ENCODE measurements at regions not wholly inside any gene's neighbourhood (a gene's known extent, or its start where the extent isn't known, plus 50 kb on each side); places are given as distances from the start of the nearest gene placed in this dataset.

GRCh38 chrX:122787231-122787630 lies 396.8 kb upstream of the GRIA3 start:
- no peak overlapping the region for H3K4me2 ChIP-seq (ENCODE audit: low read length)
- H3K14ac ChIP-seq (ENCODE audit: low read length): no peak overlapping the region
- no peaks in the 10 kb centered on the region for H3K79me2 ChIP-seq (ENCODE audit: control insufficient read depth, insufficient read depth, low read length, poor library complexity)
- no peak overlapping the region for H3K18ac ChIP-seq (ENCODE audit: low read length)
- no peak overlapping the region for H2AK5ac ChIP-seq (ENCODE audit: low read length)
- no peak overlapping the region for H4K12ac ChIP-seq (ENCODE audit: low read depth, low read length)
- no peak overlapping the region for H2BK120ac ChIP-seq (ENCODE audit: insufficient read depth, low read length, poor library complexity)
- H3K27me3 ChIP-seq (ENCODE audit: insufficient read depth, low read length): no peaks in the 10 kb centered on the region
- no peak for DNase-seq
- H2BK12ac ChIP-seq (ENCODE audit: low read length): no peak overlapping the region
- H3K79me1 ChIP-seq (ENCODE audit: low read length): no peaks in the 10 kb centered on the region
- H3K27ac ChIP-seq (ENCODE audit: low read depth, low read length): no peak overlapping the region
- no peaks in the 10 kb centered on the region for H3K9me3 ChIP-seq (ENCODE audit: insufficient read depth, low read depth, low read length)
- H4K8ac ChIP-seq (ENCODE audit: low read depth, low read length): no peak overlapping the region
- no peak overlapping the region for H3K4me3 ChIP-seq (ENCODE audit: low read depth, low read length)
- no peak overlapping the region for H2AFZ ChIP-seq (ENCODE audit: insufficient read depth, low read length, poor library complexity)
- no peak overlapping the region for H3K9ac ChIP-seq (ENCODE audit: low read length)
- WGBS (ENCODE audit: extremely low coverage, insufficient coverage, insufficient read length): no CpG with 5 or more reads among the region's 3 CpGs
- no peak overlapping the region for H2BK5ac ChIP-seq (ENCODE audit: low read depth, low read length, poor library complexity)
- no peak overlapping the region for H4K91ac ChIP-seq (ENCODE audit: low read depth, low read length)
- no peaks in the 10 kb centered on the region for H3K36me3 ChIP-seq (ENCODE audit: control insufficient read depth in 1 of 2, insufficient read depth in 2 of 2, low read length in 2 of 2)
- H3K23ac ChIP-seq (ENCODE audit: low read length): no peak overlapping the region
- no peak overlapping the region for H3K4ac ChIP-seq (ENCODE audit: low read depth, low read length)
- H3K4me1 ChIP-seq (ENCODE audit: control insufficient read depth in 1 of 2, insufficient read depth in 2 of 2, low read length in 2 of 2): no peaks in the 10 kb centered on the region

DNA sequence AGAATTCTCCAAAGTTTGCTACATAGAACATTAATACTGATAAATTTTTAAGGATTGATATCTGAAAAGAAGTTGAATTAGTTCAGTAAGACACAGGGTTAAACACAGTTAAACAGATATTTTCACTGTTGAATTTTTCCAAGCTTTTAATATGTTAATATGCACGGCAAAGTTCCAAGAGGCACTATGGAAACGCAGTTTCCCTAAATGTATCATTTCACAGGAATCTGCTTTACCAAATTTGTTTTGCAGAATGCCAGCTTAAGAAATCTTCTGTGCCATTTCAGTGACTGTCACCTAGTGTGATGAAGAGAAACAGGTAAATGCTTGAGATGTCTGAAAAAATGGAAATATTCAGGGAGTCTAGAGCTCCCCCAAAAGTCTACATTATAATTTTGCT lies 395.9 kb upstream of the GRIA3 start:
- Histone ChIP-seq H3K4ac (ENCODE audit: low read depth, low read length) (no peak overlapping the region), H2BK5ac (ENCODE audit: low read depth, low read length, poor library complexity) (no peak overlapping the region), H4K8ac (ENCODE audit: low read depth, low read length) (no peak overlapping the region), H3K18ac (ENCODE audit: low read length) (no peak overlapping the region), H3K79me1 (ENCODE audit: low read length) (no peaks in the 10 kb centered on the region), H4K91ac (ENCODE audit: low read depth, low read length) (no peak overlapping the region), H3K9me3 (ENCODE audit: insufficient read depth, low read depth, low read length) (no peaks in the 10 kb centered on the region), H2BK120ac (ENCODE audit: insufficient read depth, low read length, poor library complexity) (no peak overlapping the region), H2AK5ac (ENCODE audit: low read length) (no peak overlapping the region), H3K27ac (ENCODE audit: low read depth, low read length) (no peak overlapping the region), H3K79me2 (ENCODE audit: control insufficient read depth, insufficient read depth, low read length, poor library complexity) (no peaks in the 10 kb centered on the region), H3K27me3 (ENCODE audit: insufficient read depth, low read length) (no peaks in the 10 kb centered on the region), H2BK12ac (ENCODE audit: low read length) (no peak overlapping the region), H3K23ac (ENCODE audit: low read length) (no peak overlapping the region), H3K36me3 (ENCODE audit: control insufficient read depth in 1 of 2, insufficient read depth in 2 of 2, low read length in 2 of 2) (no peaks in the 10 kb centered on the region), H3K4me2 (ENCODE audit: low read length) (no peak overlapping the region), H4K12ac (ENCODE audit: low read depth, low read length) (no peak overlapping the region), H3K4me1 (ENCODE audit: control insufficient read depth in 1 of 2, insufficient read depth in 2 of 2, low read length in 2 of 2) (no peaks in the 10 kb centered on the region), H3K9ac (ENCODE audit: low read length) (no peak overlapping the region), H3K14ac (ENCODE audit: low read length) (no peak overlapping the region), H3K4me3 (ENCODE audit: low read depth, low read length) (no peak overlapping the region), H2AFZ (ENCODE audit: insufficient read depth, low read length, poor library complexity) (no peak overlapping the region)
- no peak for DNase-seq
- no CpG with 5 or more reads among the region's 2 CpGs for WGBS (ENCODE audit: extremely low coverage, insufficient coverage, insufficient read length)

- no peak overlapping the region for H4K8ac ChIP-seq (ENCODE audit: low read depth, low read length)
- no peaks in the 10 kb centered on the region for H3K79me1 ChIP-seq (ENCODE audit: low read length)
- H2AFZ ChIP-seq (ENCODE audit: insufficient read depth, low read length, poor library complexity): no peak overlapping the region
- no peak overlapping the region for H3K23ac ChIP-seq (ENCODE audit: low read length)
- WGBS (ENCODE audit: extremely low coverage, insufficient coverage, insufficient read length): no CpG with 5 or more reads among the region's 3 CpGs
- no peak overlapping the region for H4K91ac ChIP-seq (ENCODE audit: low read depth, low read length)
- no peaks in the 10 kb centered on the region for H3K36me3 ChIP-seq (ENCODE audit: control insufficient read depth in 1 of 2, insufficient read depth in 2 of 2, low read length in 2 of 2)
- H3K14ac ChIP-seq (ENCODE audit: low read length): no peak overlapping the region
- no peak overlapping the region for H3K27ac ChIP-seq (ENCODE audit: low read depth, low read length)
- H3K9me3 ChIP-seq (ENCODE audit: insufficient read depth, low read depth, low read length): no peaks in the 10 kb centered on the region
- no peaks in the 10 kb centered on the region for H3K79me2 ChIP-seq (ENCODE audit: control insufficient read depth, insufficient read depth, low read length, poor library complexity)
- no peak overlapping the region for H3K4ac ChIP-seq (ENCODE audit: low read depth, low read length)
- no peaks in the 10 kb centered on the region for H3K27me3 ChIP-seq (ENCODE audit: insufficient read depth, low read length)
- H3K18ac ChIP-seq (ENCODE audit: low read length): no peak overlapping the region
- H2BK5ac ChIP-seq (ENCODE audit: low read depth, low read length, poor library complexity): no peak overlapping the region
- H2BK12ac ChIP-seq (ENCODE audit: low read length): no peak overlapping the region
- no peak overlapping the region for H4K12ac ChIP-seq (ENCODE audit: low read depth, low read length)
- H3K9ac ChIP-seq (ENCODE audit: low read length): no peak overlapping the region
- no peak for DNase-seq
- H3K4me2 ChIP-seq (ENCODE audit: low read length): no peak overlapping the region
- no peaks in the 10 kb centered on the region for H3K4me1 ChIP-seq (ENCODE audit: control insufficient read depth in 1 of 2, insufficient read depth in 2 of 2, low read length in 2 of 2)
- H3K4me3 ChIP-seq (ENCODE audit: low read depth, low read length): no peak overlapping the region
- no peak overlapping the region for H2BK120ac ChIP-seq (ENCODE audit: insufficient read depth, low read length, poor library complexity)
- no peak overlapping the region for H2AK5ac ChIP-seq (ENCODE audit: low read length)
These were observed 393.5 kb upstream of the GRIA3 start for GRCh38 chrX:122790376-122791095.

DNA sequence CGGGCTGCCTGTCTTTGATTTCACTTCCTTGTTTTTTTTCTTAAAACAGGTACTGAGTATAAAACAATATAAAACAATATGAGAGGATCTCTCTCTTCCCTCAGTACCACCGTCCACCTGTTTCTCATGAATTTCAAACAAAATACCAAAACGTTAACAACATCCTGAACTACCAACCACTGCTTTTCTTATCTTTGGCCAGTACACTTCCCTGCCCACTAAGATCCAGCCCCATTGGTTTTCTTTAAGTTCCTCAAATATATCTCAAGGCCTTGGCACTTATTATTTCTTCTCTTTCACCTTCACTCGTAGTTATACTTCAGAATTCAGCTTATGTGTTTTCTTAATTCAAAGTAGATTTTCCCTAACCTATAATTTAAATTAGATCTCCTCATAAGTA lies 370.2 kb upstream of the GRIA3 start:
- H3K4me1 ChIP-seq (ENCODE audit: control insufficient read depth in 1 of 2, insufficient read depth in 2 of 2, low read length in 2 of 2): no peaks in the 10 kb centered on the region
- no peak overlapping the region for H3K18ac ChIP-seq (ENCODE audit: low read length)
- no peak overlapping the region for H2AK5ac ChIP-seq (ENCODE audit: low read length)
- no peak overlapping the region for H4K12ac ChIP-seq (ENCODE audit: low read depth, low read length)
- no peak overlapping the region for H3K23ac ChIP-seq (ENCODE audit: low read length)
- no peak overlapping the region for H4K8ac ChIP-seq (ENCODE audit: low read depth, low read length)
- H3K27ac ChIP-seq (ENCODE audit: low read depth, low read length): no peak overlapping the region
- no peak overlapping the region for H2BK12ac ChIP-seq (ENCODE audit: low read length)
- WGBS (ENCODE audit: extremely low coverage, insufficient coverage, insufficient read length): no CpG with 5 or more reads among the region's 4 CpGs
- H2BK120ac ChIP-seq (ENCODE audit: insufficient read depth, low read length, poor library complexity): no peak overlapping the region
- no peak overlapping the region for H3K4me3 ChIP-seq (ENCODE audit: low read depth, low read length)
- H3K14ac ChIP-seq (ENCODE audit: low read length): no peak overlapping the region
- no peak overlapping the region for H4K91ac ChIP-seq (ENCODE audit: low read depth, low read length)
- H3K79me1 ChIP-seq (ENCODE audit: low read length): no peaks in the 10 kb centered on the region
- H2AFZ ChIP-seq (ENCODE audit: insufficient read depth, low read length, poor library complexity): no peak overlapping the region
- H3K4ac ChIP-seq (ENCODE audit: low read depth, low read length): no peak overlapping the region
- H3K9me3 ChIP-seq (ENCODE audit: insufficient read depth, low read depth, low read length): no peaks in the 10 kb centered on the region
- DNase-seq: no peak
- no peak overlapping the region for H2BK5ac ChIP-seq (ENCODE audit: low read depth, low read length, poor library complexity)
- H3K79me2 ChIP-seq (ENCODE audit: control insufficient read depth, insufficient read depth, low read length, poor library complexity): no peaks in the 10 kb centered on the region
- H3K4me2 ChIP-seq (ENCODE audit: low read length): no peak overlapping the region
- H3K27me3 ChIP-seq (ENCODE audit: insufficient read depth, low read length): no peaks in the 10 kb centered on the region
- no peaks in the 10 kb centered on the region for H3K36me3 ChIP-seq (ENCODE audit: control insufficient read depth in 1 of 2, insufficient read depth in 2 of 2, low read length in 2 of 2)
- no peak overlapping the region for H3K9ac ChIP-seq (ENCODE audit: low read length)
